Non-pigmented ciliary epithelial cell (primary cell): ENCODE measurements at regions not wholly inside any gene's neighbourhood (a gene's known extent, or its start where the extent isn't known, plus 50 kb on each side); places are given as distances from the start of the nearest gene placed in this dataset.

Experiments
- DNase-seq: peaks from one replicate; pipeline ENCODE4 v3.0.0-alpha.2; 2010; ENCODE audit warnings: low read depth

- no peak for DNase-seq
Measured at GRCh38 chr2:156697906-156698305, 261.7 kb downstream of the GPD2 start.

GRCh38 chr2:156700681-156701080 is 264.5 kb downstream of the GPD2 start:
- DNase-seq = no peak

- no peak for DNase-seq
Measured at GRCh38 chr2:156702541-156702940, 266.4 kb downstream of the GPD2 start.

- DNase-seq = no peak
Measured at GRCh38 chr2:156703642-156704041, 267.5 kb downstream of the GPD2 start.

GRCh38 chr2:156704132-156704531 is 268.0 kb downstream of the GPD2 start:
- DNase-seq = no peak

GRCh38 chr2:156704617-156705016 is 268.4 kb downstream of the GPD2 start:
- DNase-seq = no peak

- DNase-seq = no peak
Measured at GRCh38 chr2:156706576-156706975, 270.4 kb downstream of the GPD2 start.

- DNase-seq = no peak
Measured at GRCh38 chr2:156708051-156708450, 271.9 kb downstream of the GPD2 start.

GRCh38 chr2:156709091-156709490 is 272.9 kb downstream of the GPD2 start:
- DNase-seq = no peak

- no peak for DNase-seq
Measured at GRCh38 chr2:156719036-156719435, 282.9 kb downstream of the GPD2 start.

GRCh38 chr2:156727867-156728266 is 291.7 kb downstream of the GPD2 start:
- no peak for DNase-seq

- DNase-seq = no peak
Measured at GRCh38 chr2:156728328-156728727, 292.1 kb downstream of the GPD2 start.

- DNase-seq = no peak
Measured at GRCh38 chr2:156731506-156731905, 295.3 kb downstream of the GPD2 start.

- no peak for DNase-seq
Measured at GRCh38 chr2:156736950-156737349, 300.8 kb downstream of the GPD2 start.

- DNase-seq = no peak
Measured at GRCh38 chr2:156739301-156739700, 303.1 kb downstream of the GPD2 start.

- no peak for DNase-seq
Measured at GRCh38 chr2:156745619-156746018, 309.4 kb downstream of the GPD2 start.

GRCh38 chr2:156748221-156748620 is 312.0 kb downstream of the GPD2 start:
- DNase-seq = no peak

GRCh38 chr2:156752042-156752441 is 315.9 kb downstream of the GPD2 start:
- no peak for DNase-seq

- DNase-seq = no peak
Measured at GRCh38 chr2:156753766-156754165, 317.6 kb downstream of the GPD2 start.

- DNase-seq = no peak
Measured at GRCh38 chr2:156756516-156756915, 320.3 kb downstream of the GPD2 start.

- no peak for DNase-seq
Measured at GRCh38 chr2:156763174-156763573, 327.0 kb downstream of the GPD2 start.

GRCh38 chr2:156765043-156765442 is 328.9 kb downstream of the GPD2 start:
- DNase-seq = no peak

GRCh38 chr2:156765450-156765849 is 329.3 kb downstream of the GPD2 start:
- DNase-seq = no peak

- no peak for DNase-seq
Measured at GRCh38 chr2:156769802-156770201, 333.6 kb downstream of the GPD2 start.

GRCh38 chr2:156778916-156779315 is 342.7 kb downstream of the GPD2 start:
- DNase-seq = no peak
